PC-9 (cell line): ENCODE measurements at regions not wholly inside any gene's neighbourhood (a gene's known extent, or its start where the extent isn't known, plus 50 kb on each side); places are given as distances from the start of the nearest gene placed in this dataset.

Experiments used
- BruUV-seq: library from RNA; stranded (reverse); fragments of 400-500 nt; replicated peaks from 2 replicates; lab custom pipeline; 2021; lab: Mats Ljungman, UMichigan
- CTCF ChIA-PET: fragments of 300-600 bp; sonication (Branson Sonifier 250); formaldehyde crosslinking; loops from one replicate; lab custom pipeline; 2022; ENCODE audit warnings: antibody characterized with exemption; lab: Charles Lee
- POLR2A ChIA-PET: fragments of 300-600 bp; sonication (Branson Sonifier 250); formaldehyde crosslinking; loops from one replicate; lab custom pipeline; 2022; ENCODE audit warnings: antibody characterized with exemption; ENCODE audit not compliant: unreplicated experiment; lab: Charles Lee
- DNase-seq, 2 experiments: peaks; one replicate each; pipeline versions ENCODE4 v3.0.0 to v3.0.0-alpha.2; 2015 to 2022; ENCODE audit warnings: mixed read lengths in 1 of 2
- H2AFZ ChIP-seq: fragments of 200-600 bp; sonication (generic); 2 replicates; pipeline ENCODE4 v1.8.1; 2017; ENCODE audit warnings: antibody characterized with exemption
- H3F3A ChIP-seq: fragments of 200-600 bp; sonication (generic); 2 replicates; pipeline ENCODE4 v1.8.1; 2017; ENCODE audit warnings: antibody characterized with exemption, mild to moderate bottlenecking, low read depth; ENCODE audit not compliant: insufficient read depth
- H3K27ac ChIP-seq: fragments of 200-600 bp; sonication (generic); 2 replicates; pipeline ENCODE4 v1.6.1; 2016; ENCODE audit warnings: mixed run types
- H3K27me3 ChIP-seq: fragments of 200-600 bp; sonication (generic); 2 replicates; pipeline ENCODE4 v1.6.1; 2016; ENCODE audit warnings: low read depth, mixed run types; ENCODE audit not compliant: insufficient read depth
- H3K36me3 ChIP-seq: fragments of 200-600 bp; sonication (generic); 2 replicates; pipeline ENCODE4 v1.6.1; 2016; ENCODE audit warnings: low read depth, mixed run types
- H3K4me1 ChIP-seq: fragments of 200-600 bp; sonication (generic); replicated peaks from 2 replicates; pipeline ENCODE4 v1.6.1; 2016; ENCODE audit warnings: mixed run types; ENCODE audit not compliant: insufficient read depth
- H3K4me2 ChIP-seq: fragments of 200-600 bp; sonication (generic); 2 replicates; pipeline ENCODE4 v1.6.1; 2017; ENCODE audit warnings: mixed run types
- H3K4me3 ChIP-seq: fragments of 200-600 bp; sonication (generic); 2 replicates; pipeline ENCODE4 v1.6.1; 2016; ENCODE audit warnings: mixed run types
- H3K79me2 ChIP-seq: fragments of 200-600 bp; sonication (generic); 2 replicates; pipeline ENCODE4 v1.6.1; 2017; ENCODE audit warnings: low read depth, mixed run types
- H3K9me2 ChIP-seq: fragments of 200-600 bp; sonication (generic); 2 replicates; pipeline ENCODE4 v1.8.1; 2017; ENCODE audit warnings: mild to moderate bottlenecking; ENCODE audit not compliant: insufficient read depth
- H3K9me3 ChIP-seq: fragments of 200-600 bp; sonication (generic); 2 replicates; pipeline ENCODE4 v1.8.1; 2016; ENCODE audit warnings: low read depth; ENCODE audit not compliant: insufficient read depth
- H4K20me1 ChIP-seq: fragments of 200-600 bp; sonication (generic); 2 replicates; pipeline ENCODE4 v1.8.1; 2017; ENCODE audit not compliant: insufficient read depth
- CTCF ChIP-seq: fragments of 200-600 bp; sonication (generic); conservative IDR thresholded peaks from 2 replicates; pipeline ENCODE4 v1.6.1; 2017; ENCODE audit warnings: mixed run types, antibody characterized with exemption, mild to moderate bottlenecking, moderate library complexity
- EZH2 ChIP-seq: fragments of 200-600 bp; sonication (generic); IDR thresholded peaks from 2 replicates; pipeline ENCODE4 v1.8.0; 2017; ENCODE audit warnings: antibody characterized with exemption, low read depth
- intact Hi-C: fragments of 100-400 bp; cut with micrococcal nuclease; formaldehyde crosslinking; loops from one replicate; pipeline ENCODE4 v1.10.0; 2022; ENCODE audit not compliant: unreplicated experiment

GRCh38 chr9:652914-653313, 188.6 kb upstream of the DMRT1 start:
- Histone ChIP-seq H3K4me3 (no peak overlapping the region), H4K20me1 (no peaks in the 10 kb centered on the region), H3K27me3 (no peaks in the 10 kb centered on the region), H3K79me2 (no peaks in the 10 kb centered on the region), H3K36me3 (no peaks in the 10 kb centered on the region), H3K27ac (no peak overlapping the region), H3K9me3 (no peaks in the 10 kb centered on the region), H3F3A (no peaks in the 10 kb centered on the region), H3K9me2 (no peaks in the 10 kb centered on the region), H3K4me1 (no peaks in the 10 kb centered on the region), H3K4me2 (no peak overlapping the region), H2AFZ (no peak overlapping the region)
- no TSS peak for BruUV-seq
- TF ChIP-seq EZH2: no peak
- CTCF ChIA-PET: no interaction called here
- no peak for DNase-seq
- intact Hi-C loops: no loop called here
- POLR2A ChIA-PET: no interaction called here

GRCh38 chr9:653421-653820, 188.1 kb upstream of the DMRT1 start:
- Histone ChIP-seq H2AFZ (no peak overlapping the region), H3F3A (no peaks in the 10 kb centered on the region), H3K9me2 (no peaks in the 10 kb centered on the region), H3K4me3 (no peak overlapping the region), H3K4me1 (no peaks in the 10 kb centered on the region), H3K27ac (no peak overlapping the region), H3K79me2 (no peaks in the 10 kb centered on the region), H4K20me1 (no peaks in the 10 kb centered on the region), H3K4me2 (no peak overlapping the region), H3K9me3 (no peaks in the 10 kb centered on the region), H3K27me3 (no peaks in the 10 kb centered on the region), H3K36me3 (no peaks in the 10 kb centered on the region)
- TF ChIP-seq CTCF (no peak), EZH2 (no peak)
- DNase-seq: no peak
- BruUV-seq: no TSS peak
- CTCF ChIA-PET: no interaction called here
- POLR2A ChIA-PET: no interaction called here
- intact Hi-C loops: no loop called here

GRCh38 chr9:653856-654387, 187.6 kb upstream of the DMRT1 start:
- CTCF ChIA-PET: no interaction called here
- POLR2A ChIA-PET: no interaction called here
- intact Hi-C loops: no loop called here

More at GRCh38 chr9:653856-654387, 187.6 kb upstream of the DMRT1 start:
- Histone ChIP-seq H3K27ac (no peak overlapping the region), H2AFZ (no peak overlapping the region), H3K36me3 (no peaks in the 10 kb centered on the region), H3K79me2 (no peaks in the 10 kb centered on the region), H3K4me3 (no peak overlapping the region), H3K4me1 (no peaks in the 10 kb centered on the region), H3F3A (no peaks in the 10 kb centered on the region), H3K27me3 (no peaks in the 10 kb centered on the region), H4K20me1 (no peaks in the 10 kb centered on the region), H3K9me2 (no peaks in the 10 kb centered on the region), H3K4me2 (no peak overlapping the region), H3K9me3 (no peaks in the 10 kb centered on the region)
- TF ChIP-seq CTCF: no peak
- TF ChIP-seq EZH2: no peak
- no TSS peak for BruUV-seq
- no peak for DNase-seq
